ENCODE measurements at regions not wholly inside any gene's neighbourhood (a gene's known extent, or its start where the extent isn't known, plus 50 kb on each side); places are given as distances from the start of the nearest gene placed in this dataset.

DNA sequence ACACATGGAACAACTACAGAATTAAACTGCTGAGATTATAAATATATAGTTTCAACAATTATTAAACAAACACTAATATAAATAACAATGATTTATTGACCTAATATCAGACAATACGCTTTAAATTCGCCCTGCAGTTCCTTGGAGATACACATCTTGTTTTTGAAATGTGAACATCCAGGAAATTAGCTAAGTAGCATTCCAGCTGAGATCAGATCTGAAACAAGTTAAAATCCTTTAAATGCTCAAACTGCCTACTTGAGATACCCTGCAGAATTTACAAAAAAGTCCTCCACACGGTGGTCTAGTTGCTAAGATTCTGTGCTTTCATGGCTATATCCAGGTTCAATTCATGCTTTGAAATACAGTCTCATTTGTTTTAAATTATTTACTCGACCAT is 101.4 kb upstream of the OLFM3 start:
- H3K27ac ChIP-seq (ENCODE audit: low read length), result no peak overlapping the region

DNA sequence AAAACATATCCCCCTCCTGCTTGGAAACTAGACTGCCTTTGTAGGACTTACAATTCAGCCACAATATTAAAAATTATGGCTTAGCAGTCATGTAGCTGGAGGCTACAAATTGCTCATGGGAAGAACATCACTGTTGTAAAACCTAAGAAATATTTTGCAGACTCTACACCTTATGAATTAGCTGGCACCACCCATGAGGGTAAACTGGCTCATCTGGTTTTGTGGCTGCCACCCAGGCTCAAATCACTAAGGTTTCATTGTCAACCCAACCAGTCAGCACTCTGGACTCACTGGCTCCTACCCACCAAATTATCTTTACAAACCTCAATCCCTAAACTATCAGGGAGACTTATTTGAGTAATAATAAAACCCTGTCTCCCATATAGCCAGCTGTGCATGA is 100.7 kb upstream of the OLFM3 start:
- Histone ChIP-seq H2AFZ (ENCODE audit: low read length) (no peak overlapping the region), H4K20me1 (ENCODE audit: insufficient read depth, low read length) (no peaks in the 10 kb centered on the region), H3K4me2 (ENCODE audit: low read depth, low read length) (no peak overlapping the region), H3K36me3 (replicated peaks; ENCODE audit: insufficient read depth, low read length) (no peaks in the 10 kb centered on the region), H3K27me3 (replicated peaks; ENCODE audit: insufficient read depth, low read length) (no peaks in the 10 kb centered on the region), H3F3A (ENCODE audit: insufficient read depth, low read length) (no peaks in the 10 kb centered on the region), H3K79me2 (ENCODE audit: low read length) (no peaks in the 10 kb centered on the region), H3K9ac (ENCODE audit: low read length) (no peak overlapping the region), H3K9me2 (replicated peaks; ENCODE audit: insufficient read depth, low read length) (no peaks in the 10 kb centered on the region), H3K9me3 (replicated peaks; ENCODE audit: insufficient read depth, low read length) (no peaks in the 10 kb centered on the region), H3K4me3 (ENCODE audit: low read length) (no peak overlapping the region), H3K27ac (ENCODE audit: low read length) (no peak overlapping the region), H3K4me1 (ENCODE audit: low read length) (no peaks in the 10 kb centered on the region)
- no peak for DNase-seq
- TF ChIP-seq, protein P1, sequence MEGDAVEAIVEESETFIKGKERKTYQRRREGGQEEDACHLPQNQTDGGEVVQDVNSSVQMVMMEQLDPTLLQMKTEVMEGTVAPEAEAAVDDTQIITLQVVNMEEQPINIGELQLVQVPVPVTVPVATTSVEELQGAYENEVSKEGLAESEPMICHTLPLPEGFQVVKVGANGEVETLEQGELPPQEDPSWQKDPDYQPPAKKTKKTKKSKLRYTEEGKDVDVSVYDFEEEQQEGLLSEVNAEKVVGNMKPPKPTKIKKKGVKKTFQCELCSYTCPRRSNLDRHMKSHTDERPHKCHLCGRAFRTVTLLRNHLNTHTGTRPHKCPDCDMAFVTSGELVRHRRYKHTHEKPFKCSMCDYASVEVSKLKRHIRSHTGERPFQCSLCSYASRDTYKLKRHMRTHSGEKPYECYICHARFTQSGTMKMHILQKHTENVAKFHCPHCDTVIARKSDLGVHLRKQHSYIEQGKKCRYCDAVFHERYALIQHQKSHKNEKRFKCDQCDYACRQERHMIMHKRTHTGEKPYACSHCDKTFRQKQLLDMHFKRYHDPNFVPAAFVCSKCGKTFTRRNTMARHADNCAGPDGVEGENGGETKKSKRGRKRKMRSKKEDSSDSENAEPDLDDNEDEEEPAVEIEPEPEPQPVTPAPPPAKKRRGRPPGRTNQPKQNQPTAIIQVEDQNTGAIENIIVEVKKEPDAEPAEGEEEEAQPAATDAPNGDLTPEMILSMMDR (IDR thresholded peaks at IDR 0.05; ENCODE audit: low read length), result no peak
- no peak for TF ChIP-seq EZH2 (optimal IDR thresholded peaks at IDR 0.05; ENCODE audit: low read depth, low read length)

More for the DNA sequence above, 101.4 kb upstream of the OLFM3 start:
- no peak for DNase-seq
- no peaks in the 10 kb centered on the region for H4K20me1 ChIP-seq (ENCODE audit: insufficient read depth, low read length)
- no peaks in the 10 kb centered on the region for H3F3A ChIP-seq (ENCODE audit: insufficient read depth, low read length)
- TF ChIP-seq EZH2phosphoT487 (IDR thresholded peaks at IDR 0.05; ENCODE audit: low read length) (no peak), EZH2 (optimal IDR thresholded peaks at IDR 0.05; ENCODE audit: low read depth, low read length) (no peak)
- TF ChIP-seq, protein P1 (IDR thresholded peaks at IDR 0.05; ENCODE audit: low read length), result no peak
- no peaks in the 10 kb centered on the region for H3K4me1 ChIP-seq (ENCODE audit: low read length)
- no peak overlapping the region for H3K9ac ChIP-seq (ENCODE audit: low read length)
- H3K9me2 ChIP-seq (replicated peaks; ENCODE audit: insufficient read depth, low read length), result no peaks in the 10 kb centered on the region
- no peaks in the 10 kb centered on the region for H3K79me2 ChIP-seq (ENCODE audit: low read length)
- no peaks in the 10 kb centered on the region for H3K27me3 ChIP-seq (replicated peaks; ENCODE audit: insufficient read depth, low read length)
- H3K9me3 ChIP-seq (replicated peaks; ENCODE audit: insufficient read depth, low read length), result no peaks in the 10 kb centered on the region
- H3K36me3 ChIP-seq (replicated peaks; ENCODE audit: insufficient read depth, low read length), result no peaks in the 10 kb centered on the region
- no peak overlapping the region for H2AFZ ChIP-seq (ENCODE audit: low read length)
- no peak overlapping the region for H3K4me2 ChIP-seq (ENCODE audit: low read depth, low read length)
- no peak overlapping the region for H3K4me3 ChIP-seq (ENCODE audit: low read length)

DNA sequence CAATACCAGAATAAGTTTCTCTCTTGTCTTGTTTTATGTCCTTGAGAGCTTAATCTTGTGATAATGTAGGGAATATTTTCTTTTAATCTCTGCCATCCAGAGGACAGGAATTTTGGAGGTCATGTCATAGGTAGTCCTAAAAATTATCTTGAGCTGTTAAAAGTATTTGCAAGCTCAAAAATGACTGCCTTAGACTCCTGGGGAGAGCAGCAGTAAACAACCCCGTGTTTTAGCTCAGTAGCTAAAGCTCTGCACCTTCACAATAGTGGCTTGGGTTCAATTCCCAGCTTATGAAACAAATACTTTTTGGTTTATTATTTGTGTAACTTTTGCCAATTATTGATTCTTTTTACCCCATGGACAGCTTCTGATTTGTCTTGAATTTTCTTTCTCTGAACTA is 99.4 kb upstream of the OLFM3 start:
- TF ChIP-seq EZH2 (optimal IDR thresholded peaks at IDR 0.05; ENCODE audit: low read depth, low read length), result no peak
- TF ChIP-seq EZH2phosphoT487 (IDR thresholded peaks at IDR 0.05; ENCODE audit: low read length), result no peak
- TF ChIP-seq, protein P1 (IDR thresholded peaks at IDR 0.05; ENCODE audit: low read length), result no peak
- no peak overlapping the region for H3K27ac ChIP-seq (ENCODE audit: low read length)
- no peaks in the 10 kb centered on the region for H3K9me3 ChIP-seq (replicated peaks; ENCODE audit: insufficient read depth, low read length)
- no peaks in the 10 kb centered on the region for H3K9me2 ChIP-seq (replicated peaks; ENCODE audit: insufficient read depth, low read length)
- H4K20me1 ChIP-seq (ENCODE audit: insufficient read depth, low read length), result no peaks in the 10 kb centered on the region
- H3K4me1 ChIP-seq (ENCODE audit: low read length), result no peaks in the 10 kb centered on the region
- H3K79me2 ChIP-seq (ENCODE audit: low read length), result no peaks in the 10 kb centered on the region
- no peak for DNase-seq
- H2AFZ ChIP-seq (ENCODE audit: low read length), result no peak overlapping the region
- no peaks in the 10 kb centered on the region for H3K36me3 ChIP-seq (replicated peaks; ENCODE audit: insufficient read depth, low read length)
- H3K9ac ChIP-seq (ENCODE audit: low read length), result no peak overlapping the region
- H3K4me3 ChIP-seq (ENCODE audit: low read length), result no peak overlapping the region
- no peaks in the 10 kb centered on the region for H3K27me3 ChIP-seq (replicated peaks; ENCODE audit: insufficient read depth, low read length)
- H3K4me2 ChIP-seq (ENCODE audit: low read depth, low read length), result no peak overlapping the region
- no peaks in the 10 kb centered on the region for H3F3A ChIP-seq (ENCODE audit: insufficient read depth, low read length)

Data from MM.1S (cell line).